GM19238 (cell line): ENCODE measurements at regions not wholly inside any gene's neighbourhood (a gene's known extent, or its start where the extent isn't known, plus 50 kb on each side); places are given as distances from the start of the nearest gene placed in this dataset.

Experiments used
- DNase-seq: peaks from one replicate; pipeline ENCODE4 v3.0.0; 2011; ENCODE audit warnings: low spot score; ENCODE audit not compliant: insufficient read length

DNA sequence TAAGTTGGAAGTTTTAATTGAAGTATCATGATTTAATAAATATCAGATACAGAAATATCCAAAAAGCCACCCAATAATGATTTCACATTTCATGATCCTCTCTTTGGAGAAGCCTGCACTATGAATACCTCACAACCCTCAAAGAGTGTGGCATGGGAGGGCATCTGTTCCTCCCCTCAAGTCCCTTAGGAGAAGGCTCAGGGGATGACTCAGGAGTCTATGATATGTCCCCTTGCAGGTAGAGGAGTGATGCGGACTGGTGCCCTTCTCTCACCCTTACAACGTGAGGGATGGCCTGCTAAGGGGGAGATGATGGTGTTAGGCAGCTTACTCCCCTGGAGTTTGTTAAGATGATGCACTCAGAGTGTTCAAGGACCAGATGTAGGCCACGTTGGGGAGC lies 303.3 kb upstream of the DUSP10 start:
- DNase-seq: no peak

DNA sequence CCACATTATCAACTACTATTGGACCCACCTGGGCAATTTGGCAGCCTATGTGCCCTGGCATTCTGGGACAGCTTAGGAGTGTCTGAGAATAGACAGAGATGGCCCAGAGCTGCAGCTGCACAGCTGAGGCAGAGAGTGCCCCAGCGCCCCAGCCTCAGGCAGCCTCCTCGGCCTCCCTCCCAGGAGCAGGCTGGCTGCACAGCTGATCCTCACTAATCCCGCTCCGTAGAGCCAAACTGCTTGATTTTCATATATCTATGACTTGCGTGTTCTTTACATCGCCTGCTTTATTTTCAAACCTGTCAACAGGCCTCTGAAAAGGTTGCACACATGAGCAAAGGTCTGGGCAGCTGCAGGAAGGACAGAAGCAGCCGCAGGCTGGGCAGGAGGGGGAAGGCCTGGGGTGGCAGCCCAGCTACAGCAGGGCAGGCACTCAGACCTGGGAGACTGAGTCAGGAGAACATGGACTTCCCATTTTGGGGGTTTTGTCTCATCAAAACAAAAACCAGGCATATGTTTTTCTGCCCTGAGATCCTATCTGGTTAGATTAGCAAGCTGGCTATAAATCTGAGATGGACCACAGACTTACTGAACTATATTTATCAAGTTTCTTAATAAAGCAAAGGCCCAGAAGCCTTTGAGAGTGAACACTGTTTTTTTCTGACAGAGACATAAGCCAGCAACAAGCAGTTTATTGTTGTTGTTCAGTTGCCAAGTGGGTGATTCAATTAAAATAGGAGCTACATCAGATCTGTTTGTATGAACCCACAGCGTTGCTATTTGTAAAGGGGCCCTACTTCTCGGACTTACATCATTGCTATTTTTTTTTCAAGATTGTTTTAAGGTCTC lies 301.8 kb upstream of the DUSP10 start:
- DNase-seq: no peak

DNA sequence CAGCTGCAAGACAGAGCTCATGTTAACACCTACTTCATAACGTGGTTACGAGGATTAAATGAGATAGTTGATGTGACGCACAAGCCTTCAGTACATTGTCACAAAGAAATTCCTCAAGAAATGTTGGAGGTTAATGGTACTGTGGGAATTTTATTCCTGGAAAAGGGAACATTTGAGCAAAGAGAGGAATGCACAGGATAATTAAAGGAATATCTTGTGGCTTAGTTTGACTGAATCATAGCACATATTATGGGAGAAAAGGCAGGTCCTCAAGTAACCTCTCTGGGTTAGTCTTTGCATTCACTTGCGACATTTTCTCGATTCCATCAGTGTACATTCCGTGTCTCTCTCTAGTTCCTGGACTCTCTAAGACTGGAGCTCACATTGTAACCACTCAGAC lies 300.2 kb upstream of the DUSP10 start:
- DNase-seq: no peak

DNA sequence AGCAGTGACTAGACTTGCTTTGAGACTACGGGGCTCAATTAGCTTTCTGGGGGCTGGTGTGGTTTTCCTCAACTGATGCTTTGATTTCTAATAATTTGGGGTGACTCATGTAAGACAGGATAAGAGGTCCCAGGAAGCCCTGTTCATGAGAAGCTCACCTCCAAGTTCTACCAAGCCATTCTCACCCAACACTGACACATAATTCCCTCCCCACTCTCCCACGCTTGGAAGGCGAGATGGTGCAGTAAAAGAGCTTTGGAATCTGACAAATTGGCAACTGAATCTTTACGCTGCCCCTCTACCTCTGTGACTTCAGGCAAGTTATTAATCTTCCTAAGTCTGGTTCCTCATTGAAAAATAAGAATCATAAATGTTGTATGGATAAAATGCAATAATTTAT lies 299.1 kb upstream of the DUSP10 start:
- DNase-seq: no peak

DNA sequence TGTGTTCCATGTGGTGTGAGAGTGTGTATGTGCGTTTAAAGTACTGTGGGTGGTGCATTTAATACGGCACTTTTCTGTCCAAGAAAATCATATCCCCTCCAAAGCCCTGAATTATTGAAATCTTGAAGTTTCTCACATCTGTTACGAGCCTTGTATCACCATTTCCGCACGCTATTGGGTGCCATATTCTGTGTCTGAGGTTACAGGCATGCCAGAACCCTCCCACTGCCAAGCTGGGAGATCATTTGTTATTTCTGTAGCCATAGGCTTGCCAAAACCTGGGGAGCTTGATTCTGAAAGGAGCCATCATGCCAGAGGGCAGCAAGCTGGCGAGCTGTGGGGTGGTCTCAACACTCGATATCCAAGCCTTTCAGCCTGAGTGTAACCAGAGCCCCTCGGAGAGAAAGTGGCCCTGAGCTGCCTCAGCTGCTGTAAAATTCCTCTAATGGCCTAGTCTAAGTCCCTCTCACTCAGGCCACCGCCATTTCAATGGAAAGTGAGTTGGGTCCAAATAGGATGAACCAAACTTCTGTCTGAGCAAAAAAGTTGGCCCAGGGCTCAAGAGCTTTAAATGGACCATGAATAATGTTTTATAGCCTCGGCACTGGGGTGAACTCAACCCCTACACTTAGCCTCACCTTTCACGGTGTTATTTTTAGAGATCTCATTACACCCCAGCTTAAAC lies 298.4 kb upstream of the DUSP10 start:
- no peak for DNase-seq

DNA sequence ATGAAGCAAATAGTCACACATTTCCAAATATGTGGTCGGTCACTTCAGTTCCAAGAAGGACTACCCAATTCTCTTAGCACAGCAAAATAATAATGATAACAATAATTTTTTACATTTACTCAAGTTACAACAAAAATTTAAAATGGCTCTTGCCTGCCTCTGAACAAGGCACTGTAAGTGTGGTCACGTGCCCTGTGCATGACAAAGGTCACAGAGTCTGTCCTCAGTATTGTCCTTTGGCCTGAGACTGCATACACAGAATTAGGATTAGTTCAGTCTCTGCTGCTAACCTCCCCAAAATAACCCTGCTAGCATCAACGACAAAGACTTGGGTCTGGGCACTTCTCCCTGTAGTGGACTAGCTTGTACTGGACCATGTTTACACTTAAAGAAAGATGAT lies 297.1 kb upstream of the DUSP10 start:
- no peak for DNase-seq

DNA sequence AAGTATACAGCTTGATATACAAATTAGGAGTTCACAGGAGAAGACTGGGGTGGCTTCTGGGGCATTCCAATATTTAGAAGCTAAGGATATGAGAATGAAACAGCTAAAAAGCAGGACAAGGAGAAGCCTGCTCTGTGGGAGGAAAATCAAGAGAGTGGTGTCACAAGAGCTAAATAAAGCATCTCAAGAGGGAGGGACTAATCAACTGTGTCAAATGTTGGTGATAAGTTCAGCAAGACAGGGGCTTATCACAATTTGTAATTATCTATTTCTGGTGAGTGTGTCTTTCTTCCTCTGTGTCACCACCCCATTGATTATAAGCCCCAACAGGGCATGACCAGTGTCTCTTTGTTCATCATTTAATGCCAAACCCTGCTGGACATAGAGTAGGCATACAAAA lies 295.8 kb upstream of the DUSP10 start:
- DNase-seq: no peak

DNA sequence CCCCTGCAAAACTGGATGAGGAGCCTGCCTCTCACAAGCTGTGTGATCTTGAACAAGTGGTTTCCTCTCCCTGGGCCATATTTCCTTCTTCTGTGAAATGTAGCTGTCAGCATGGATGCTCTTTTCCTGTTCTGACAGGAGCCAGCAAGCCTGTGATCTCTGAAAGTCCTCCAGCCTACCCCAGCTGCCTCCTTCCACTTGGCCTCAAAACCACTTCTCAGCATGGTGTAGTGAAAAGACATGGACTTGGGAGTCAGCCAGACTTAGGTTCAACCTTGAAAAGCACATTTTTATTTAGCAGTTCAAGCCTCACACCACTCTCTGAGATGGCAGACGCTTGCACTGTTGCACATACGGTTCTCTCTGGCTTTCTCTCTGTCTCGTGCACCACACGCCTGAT lies 292.9 kb upstream of the DUSP10 start:
- DNase-seq: no peak

DNA sequence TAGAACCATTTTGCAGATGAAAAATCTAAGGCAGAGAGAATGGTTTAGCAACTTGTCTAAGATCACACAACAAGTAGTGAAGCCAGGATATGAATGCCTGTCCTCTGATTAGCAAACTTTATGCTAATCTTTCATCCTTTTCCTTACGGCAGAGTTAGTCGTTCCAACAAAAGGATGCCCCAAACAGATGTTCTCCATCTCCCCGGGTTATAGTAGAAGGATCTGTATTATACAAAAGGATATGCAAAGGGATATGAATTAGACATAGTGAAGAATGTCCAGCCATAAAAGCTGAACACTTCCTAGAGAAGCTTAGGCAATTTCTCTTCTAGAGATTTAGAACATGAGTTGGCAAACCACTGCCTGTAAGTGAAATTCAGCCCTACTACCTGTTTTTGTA lies 291.6 kb upstream of the DUSP10 start:
- no peak for DNase-seq

DNA sequence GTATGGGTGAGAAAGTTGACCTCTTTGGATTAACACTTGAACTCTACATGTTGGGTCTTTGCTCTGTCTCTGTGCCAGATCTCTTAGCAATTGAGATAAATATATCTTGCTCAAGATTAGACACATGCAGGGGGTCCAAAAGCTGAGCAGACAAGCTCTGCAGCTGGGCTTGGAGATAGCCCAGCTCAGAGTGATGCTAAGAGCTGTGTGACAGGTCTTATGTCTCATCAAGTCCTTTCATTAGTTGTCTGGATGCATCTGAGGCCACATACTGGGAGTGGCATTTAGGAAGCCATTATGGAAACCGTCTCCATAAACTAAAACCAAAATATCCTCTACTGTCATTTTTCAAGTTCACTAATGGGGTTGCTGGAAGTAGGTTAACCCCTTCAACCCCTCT lies 289.4 kb upstream of the DUSP10 start:
- no peak for DNase-seq

DNA sequence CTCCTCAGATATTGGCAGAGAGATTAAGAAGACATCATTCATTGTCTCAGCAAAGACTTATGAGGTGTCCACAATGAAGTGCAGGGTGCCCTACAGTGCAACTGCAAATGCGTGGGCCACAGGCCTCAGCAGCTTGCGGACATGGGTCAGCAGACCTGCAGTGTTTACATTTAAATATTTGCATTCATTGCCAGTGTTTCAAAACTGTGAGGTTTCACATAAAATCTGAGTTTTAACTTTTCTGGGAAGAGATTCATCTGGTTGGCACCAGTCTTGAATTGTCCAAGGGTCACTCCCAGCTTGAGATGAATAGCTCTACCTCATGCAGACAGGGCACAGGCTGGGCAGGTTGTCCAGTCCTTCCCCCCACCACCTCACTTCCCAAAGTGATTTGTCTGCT lies 286.8 kb upstream of the DUSP10 start:
- no peak for DNase-seq

DNA sequence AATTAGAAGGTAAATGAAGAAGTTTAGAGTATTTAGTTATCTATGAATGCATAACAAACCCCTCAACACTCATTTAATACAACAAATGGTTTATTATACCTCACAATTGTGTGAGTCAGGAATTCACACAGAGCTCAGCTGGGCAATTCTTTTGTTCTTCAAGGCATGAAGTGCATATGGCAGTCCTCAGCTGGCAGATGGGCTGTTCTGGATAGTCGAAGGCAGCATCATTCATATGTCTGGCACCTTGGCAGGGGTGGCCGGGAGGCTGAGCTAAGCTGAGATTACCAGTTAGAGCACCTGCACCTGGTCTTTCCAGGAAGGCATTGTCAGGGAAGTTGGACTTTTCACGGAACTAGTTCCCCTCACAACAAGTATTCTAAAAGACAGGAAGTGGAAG lies 286.2 kb upstream of the DUSP10 start:
- DNase-seq: no peak

DNA sequence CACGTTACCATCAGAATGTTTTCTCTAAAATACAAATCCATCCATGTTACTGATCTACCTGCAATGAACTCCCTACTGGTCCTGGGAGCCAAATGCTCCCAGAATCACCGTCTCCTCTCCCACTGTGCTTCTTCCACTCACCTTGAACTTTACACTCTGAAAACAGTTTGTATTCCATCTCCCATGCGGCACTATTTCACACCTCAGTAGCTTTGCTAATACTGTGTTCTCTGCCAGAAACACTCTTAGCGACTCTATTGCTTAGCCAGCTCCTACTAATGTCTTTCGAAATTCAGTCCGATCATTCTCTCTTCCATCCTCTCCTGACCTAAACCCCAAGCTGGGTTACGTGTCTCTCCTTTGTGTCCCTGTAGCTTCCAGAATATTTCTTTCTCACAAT lies 284.4 kb upstream of the DUSP10 start:
- no peak for DNase-seq

DNA sequence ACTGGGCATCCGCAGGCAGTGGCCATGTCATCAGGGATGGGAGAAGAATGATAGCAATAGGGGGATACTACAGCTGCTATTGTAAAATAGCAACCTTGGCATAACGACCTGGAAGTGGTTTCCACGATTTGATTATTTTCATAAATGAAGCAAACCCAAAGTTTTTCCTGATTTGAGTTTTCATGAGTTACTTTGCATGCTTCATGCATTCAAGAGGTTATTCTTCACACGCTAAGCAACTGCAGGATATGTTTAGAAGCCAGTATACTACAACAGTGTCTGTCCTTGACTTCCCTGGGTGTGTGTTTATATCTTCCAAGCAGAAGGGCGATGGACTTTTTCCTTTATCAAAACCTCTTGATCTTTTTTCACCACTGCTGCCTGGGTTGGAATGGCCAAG lies 281.1 kb upstream of the DUSP10 start:
- DNase-seq: no peak

DNA sequence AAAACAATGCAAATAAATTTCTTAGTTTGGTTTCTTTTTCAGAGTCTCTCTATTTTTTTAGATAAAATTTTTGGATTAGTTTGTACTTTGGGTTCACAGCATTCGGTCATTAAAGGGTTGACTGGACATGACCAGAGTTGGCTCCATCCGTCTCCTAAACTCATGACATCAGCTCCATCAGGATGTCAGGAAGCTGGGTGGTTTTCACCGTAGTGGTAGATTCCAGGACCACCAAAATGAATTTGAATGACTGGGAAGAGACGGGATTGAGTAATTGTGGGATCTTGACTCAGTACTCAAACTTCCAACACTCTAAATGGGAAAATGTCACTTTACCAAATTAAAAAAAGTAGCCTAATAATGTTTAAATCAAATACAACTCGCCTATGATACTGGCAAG lies 279.2 kb upstream of the DUSP10 start:
- DNase-seq: no peak

DNA sequence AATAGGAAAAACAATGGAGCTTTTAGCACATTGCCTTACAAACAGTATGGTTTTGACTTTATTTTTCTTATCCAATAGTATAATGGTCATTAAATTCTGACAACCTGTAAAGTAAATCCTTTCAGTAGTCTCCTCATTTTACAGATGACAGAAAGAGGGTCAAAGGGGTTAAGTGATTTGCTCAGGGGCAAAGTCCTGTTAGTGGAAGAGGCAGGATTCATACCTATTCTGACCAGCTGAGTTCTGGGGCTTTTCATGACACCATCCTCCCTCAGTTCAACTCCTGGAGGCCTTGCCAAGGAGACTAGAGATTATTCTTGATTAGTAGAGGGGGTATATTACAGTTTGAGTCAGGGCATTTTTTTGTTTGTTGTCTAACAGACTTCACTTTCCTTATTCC lies 278.7 kb upstream of the DUSP10 start:
- no peak for DNase-seq

DNA sequence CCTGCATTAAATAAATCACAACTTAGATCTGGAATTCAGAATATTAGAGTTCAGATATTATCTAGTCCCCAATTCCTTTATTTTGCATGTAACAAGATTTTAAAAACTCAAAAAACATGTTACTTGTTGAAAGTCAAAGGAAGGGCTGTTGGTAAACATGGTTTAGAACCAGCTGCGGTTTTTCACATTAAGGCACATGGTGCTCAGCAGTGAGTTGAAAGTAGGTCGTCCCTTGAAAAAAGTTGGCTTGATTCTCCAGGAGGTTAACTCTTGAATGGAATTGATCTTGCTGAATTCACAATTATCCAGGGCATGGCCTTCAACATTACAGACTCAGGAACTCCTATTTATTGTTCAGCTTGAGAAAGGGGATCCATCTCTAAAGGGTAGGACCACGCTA lies 277.1 kb upstream of the DUSP10 start:
- DNase-seq: no peak

DNA sequence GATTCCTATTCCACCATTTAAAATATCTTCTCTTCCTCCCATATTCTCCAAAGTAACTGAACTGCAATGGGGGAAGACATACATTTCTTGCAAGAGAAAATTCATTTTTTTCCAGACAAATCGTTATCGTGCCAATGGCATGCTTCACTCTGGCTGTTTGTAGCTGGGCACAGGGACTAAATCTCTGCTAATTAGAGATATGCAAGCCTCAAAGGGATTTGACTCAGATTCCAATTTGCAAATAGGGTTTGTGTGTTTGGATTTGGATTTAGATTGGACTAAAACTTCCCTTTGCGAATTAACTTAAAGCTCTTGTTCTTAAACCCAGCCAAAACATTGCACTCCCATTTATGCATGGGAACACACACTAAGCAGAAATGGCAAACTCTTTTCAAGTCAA lies 276.2 kb upstream of the DUSP10 start:
- no peak for DNase-seq

DNA sequence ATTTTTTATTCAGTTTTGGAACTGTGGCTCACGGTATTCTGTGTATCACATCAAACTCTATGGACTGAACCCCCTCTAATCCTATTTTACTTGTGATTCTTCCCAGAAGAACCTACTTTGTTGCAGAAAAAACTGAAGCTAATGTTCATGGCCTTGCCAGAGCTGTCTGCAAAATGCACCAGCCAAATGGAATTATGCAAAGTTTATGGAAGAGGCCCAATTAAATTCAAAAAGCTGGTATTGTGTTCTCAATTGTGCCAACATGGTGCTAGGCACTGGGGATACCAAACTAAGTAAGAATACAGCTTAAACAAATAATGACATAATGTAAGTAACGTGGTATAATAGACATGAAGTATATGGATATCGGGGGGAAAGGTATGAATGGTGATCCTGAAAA lies 273.8 kb upstream of the DUSP10 start:
- DNase-seq: no peak

DNA sequence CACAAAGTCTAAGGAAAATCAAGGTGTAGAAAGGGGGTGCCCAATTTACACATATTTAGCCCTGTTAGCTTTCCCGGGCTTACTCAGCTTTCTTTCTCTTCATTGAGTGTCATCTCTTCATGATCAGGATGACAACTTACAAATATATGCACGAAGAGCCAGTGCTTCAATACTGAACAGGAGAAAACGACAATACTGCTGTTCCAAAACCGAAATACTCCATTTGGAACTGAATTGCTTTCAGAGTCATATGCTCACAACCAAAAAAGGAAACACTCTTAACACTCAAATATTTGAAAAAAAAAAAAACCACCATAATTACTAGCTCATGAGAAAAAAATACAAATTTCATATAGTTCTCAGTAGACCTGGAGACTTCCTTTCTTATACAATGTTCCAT lies 272.1 kb upstream of the DUSP10 start:
- DNase-seq: no peak

DNA sequence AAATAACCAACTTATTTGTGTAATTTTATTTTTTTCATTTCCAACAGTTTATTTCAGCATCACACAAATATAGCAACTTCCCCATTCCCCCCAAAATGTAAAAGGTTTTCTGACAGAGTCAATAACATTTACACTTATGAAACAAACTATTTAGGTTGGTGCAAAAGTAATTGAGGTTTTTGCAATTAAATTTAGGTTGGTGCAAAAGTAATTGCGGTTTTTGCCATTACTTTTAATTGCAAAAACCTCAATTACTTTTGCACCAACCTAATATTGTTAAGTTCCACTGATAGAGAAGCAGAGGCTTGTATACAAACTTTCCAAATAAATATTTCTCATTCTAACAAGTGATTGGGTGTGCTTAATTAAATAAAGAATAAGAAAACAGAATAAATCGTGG lies 270.9 kb upstream of the DUSP10 start:
- no peak for DNase-seq

DNA sequence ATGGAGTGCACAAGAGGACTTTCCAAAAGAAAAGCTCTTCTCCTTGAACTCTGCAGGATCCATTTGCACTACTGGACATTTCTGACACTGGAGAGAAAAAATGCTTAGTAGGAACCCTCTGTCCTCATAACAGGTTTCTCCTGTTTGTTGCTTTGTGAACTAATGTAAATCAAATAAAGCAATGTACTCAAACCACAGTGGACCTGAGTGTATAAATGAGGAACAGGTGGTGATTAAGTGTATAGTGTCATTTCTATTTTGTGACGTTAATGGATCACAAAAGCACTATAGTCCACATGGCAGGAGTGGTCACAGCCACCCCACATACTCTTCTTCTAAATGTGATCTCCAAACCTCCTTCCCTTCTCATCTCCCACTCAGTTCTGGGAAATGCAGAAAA lies 268.4 kb upstream of the DUSP10 start:
- DNase-seq: no peak

DNA sequence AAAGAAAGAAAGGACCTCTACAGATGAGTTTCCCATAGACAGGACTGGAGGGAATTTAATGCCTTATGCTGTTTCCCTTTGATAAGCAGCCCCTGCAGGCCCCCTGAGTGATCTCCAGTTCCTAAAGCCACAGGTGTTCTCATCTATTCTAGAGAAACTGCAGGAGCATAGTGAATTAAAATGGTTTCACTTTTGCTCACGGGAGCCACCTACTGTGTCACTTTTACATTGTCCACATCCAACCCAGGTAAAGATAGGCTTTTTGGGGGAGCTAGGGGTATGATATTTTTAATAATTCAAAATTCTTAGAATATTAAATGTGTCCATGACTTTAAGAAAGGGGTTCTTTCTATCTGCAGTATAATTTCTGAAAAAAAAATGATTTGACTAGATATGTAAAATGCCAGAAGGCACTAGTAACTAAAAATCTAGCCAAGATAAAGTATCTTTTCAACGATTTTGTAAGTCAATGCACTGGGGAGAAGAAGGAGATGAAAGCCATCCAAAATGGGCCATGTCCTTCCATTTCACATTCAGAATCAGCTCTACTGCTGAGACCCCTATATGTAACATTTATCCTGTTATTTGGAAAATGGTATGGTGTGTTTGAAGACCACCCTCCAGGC lies 267.3 kb upstream of the DUSP10 start:
- no peak for DNase-seq
